Bronchial epithelial cell (primary cell): ENCODE measurements at regions not wholly inside any gene's neighbourhood (a gene's known extent, or its start where the extent isn't known, plus 50 kb on each side); places are given as distances from the start of the nearest gene placed in this dataset.
A peak's percentile ranks its signal among the peaks of the same experiment; 100 is the strongest.

Source experiments
- DNase-seq: peaks from one replicate; pipeline ENCODE4 v3.0.0-alpha.2; 2010; ENCODE audit warnings: low read depth
- FAIRE-seq: peaks from 2 replicates; lab custom pipeline; 2011; peaks lifted over from hg19 to GRCh38; lab: Jason Lieb, UNC
- H3K27me3 ChIP-seq: 2 replicates; pipeline ENCODE4 v1.5.1; 2011; ENCODE audit warnings: low read length; ENCODE audit not compliant: control insufficient read depth, insufficient read depth
- H3K36me3 ChIP-seq: 2 replicates; pipeline ENCODE4 v1.5.1; 2011; ENCODE audit warnings: low read length; ENCODE audit not compliant: control insufficient read depth, insufficient read depth
- H3K4me3 ChIP-seq: 2 replicates; pipeline ENCODE4 v1.5.1; 2011; ENCODE audit warnings: mild to moderate bottlenecking, low read depth, low read length, control low read depth
- TF ChIP-seq, protein P1 (sequence below): IDR thresholded peaks from 2 replicates; pipeline ENCODE4 v1.5.1; 2011; ENCODE audit warnings: mild to moderate bottlenecking, moderate library complexity, low read length, control low read depth, inconsistent platforms; ENCODE audit not compliant: insufficient read depth, severe bottlenecking

- H3K36me3 ChIP-seq = no peaks in the 10 kb centered on the region
- DNase-seq (no peak), FAIRE-seq (no peak)
- H3K4me3 ChIP-seq = no peak overlapping the region
- TF ChIP-seq, protein P1, sequence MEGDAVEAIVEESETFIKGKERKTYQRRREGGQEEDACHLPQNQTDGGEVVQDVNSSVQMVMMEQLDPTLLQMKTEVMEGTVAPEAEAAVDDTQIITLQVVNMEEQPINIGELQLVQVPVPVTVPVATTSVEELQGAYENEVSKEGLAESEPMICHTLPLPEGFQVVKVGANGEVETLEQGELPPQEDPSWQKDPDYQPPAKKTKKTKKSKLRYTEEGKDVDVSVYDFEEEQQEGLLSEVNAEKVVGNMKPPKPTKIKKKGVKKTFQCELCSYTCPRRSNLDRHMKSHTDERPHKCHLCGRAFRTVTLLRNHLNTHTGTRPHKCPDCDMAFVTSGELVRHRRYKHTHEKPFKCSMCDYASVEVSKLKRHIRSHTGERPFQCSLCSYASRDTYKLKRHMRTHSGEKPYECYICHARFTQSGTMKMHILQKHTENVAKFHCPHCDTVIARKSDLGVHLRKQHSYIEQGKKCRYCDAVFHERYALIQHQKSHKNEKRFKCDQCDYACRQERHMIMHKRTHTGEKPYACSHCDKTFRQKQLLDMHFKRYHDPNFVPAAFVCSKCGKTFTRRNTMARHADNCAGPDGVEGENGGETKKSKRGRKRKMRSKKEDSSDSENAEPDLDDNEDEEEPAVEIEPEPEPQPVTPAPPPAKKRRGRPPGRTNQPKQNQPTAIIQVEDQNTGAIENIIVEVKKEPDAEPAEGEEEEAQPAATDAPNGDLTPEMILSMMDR = no peak
- H3K27me3 ChIP-seq = no peaks in the 10 kb centered on the region
Observed at GRCh38 chr7:37504801-37505200, 56.1 kb upstream of the ELMO1 start.

DNA sequence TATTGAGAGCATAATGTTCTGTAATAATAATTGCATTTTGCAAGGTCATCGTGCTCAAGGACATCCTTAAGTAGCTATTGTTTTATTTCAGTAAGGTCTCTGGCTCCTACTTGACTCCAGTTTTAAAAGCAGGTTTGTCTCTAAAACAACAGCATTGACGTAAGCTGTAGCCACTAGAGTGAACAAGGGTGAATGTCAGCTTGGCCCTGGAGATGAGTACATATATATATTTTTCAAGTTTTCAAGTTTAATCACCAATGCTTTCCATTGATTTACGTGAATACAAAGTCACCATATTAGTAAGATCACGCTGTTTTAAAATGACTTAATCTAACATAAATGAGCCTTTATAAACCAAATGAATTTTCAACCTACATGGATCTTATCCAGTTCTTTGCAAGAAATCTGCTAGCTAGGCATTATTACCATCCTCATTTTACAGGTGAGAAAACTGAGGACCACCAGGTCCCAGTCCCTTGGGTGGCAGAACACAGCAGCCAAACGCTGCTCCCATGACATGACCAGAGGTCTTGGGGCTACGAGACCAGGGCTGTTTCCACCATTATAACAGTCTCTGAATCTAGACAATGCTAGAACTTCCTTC, 57.2 kb upstream of the ELMO1 start:
- Histone ChIP-seq H3K36me3 (no peaks in the 10 kb centered on the region), H3K27me3 (no peaks in the 10 kb centered on the region), H3K4me3 (no peak overlapping the region)
- TF ChIP-seq, protein P1 = no peak
- no peak for FAIRE-seq
- no peak for DNase-seq

- Histone ChIP-seq H3K36me3 (no peaks in the 10 kb centered on the region), H3K27me3 (no peaks in the 10 kb centered on the region), H3K4me3 (no peak overlapping the region)
- FAIRE-seq = no peak
- DNase-seq = no peak
- TF ChIP-seq, protein P1 = no peak
Observed at GRCh38 chr7:37508118-37508517, 59.5 kb upstream of the ELMO1 start.

- DNase-seq = peak; percentile 13
- TF ChIP-seq, protein P1 = peak; percentile 72
- Histone ChIP-seq H3K4me3 (no peak overlapping the region), H3K27me3 (no peaks in the 10 kb centered on the region), H3K36me3 (no peaks in the 10 kb centered on the region)
- FAIRE-seq = no peak
Observed at GRCh38 chr7:37510043-37510634, 61.5 kb upstream of the ELMO1 start.

DNA sequence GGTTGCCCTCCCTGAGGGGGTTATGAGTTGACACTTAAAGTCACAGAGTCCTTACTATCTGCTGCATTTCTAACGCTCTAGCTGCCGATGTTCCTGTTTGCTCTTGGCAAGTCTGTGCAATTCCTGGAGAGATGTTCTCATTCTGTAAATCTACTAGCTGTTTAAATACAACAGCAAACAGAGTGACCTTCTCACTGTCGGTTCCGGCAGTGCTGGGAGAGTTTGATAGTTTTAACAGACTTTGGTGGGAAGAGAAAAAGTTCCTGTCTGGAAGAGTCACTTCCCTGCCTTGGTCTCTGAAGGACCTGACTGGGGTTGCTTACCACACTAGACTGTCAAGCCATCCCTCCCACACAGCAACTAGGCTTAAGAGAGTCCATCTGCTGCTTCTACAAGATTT, 63.3 kb upstream of the ELMO1 start:
- no peak for DNase-seq
- Histone ChIP-seq H3K4me3 (no peak overlapping the region), H3K27me3 (no peaks in the 10 kb centered on the region), H3K36me3 (no peaks in the 10 kb centered on the region)
- FAIRE-seq = no peak
- TF ChIP-seq, protein P1 = no peak

DNA sequence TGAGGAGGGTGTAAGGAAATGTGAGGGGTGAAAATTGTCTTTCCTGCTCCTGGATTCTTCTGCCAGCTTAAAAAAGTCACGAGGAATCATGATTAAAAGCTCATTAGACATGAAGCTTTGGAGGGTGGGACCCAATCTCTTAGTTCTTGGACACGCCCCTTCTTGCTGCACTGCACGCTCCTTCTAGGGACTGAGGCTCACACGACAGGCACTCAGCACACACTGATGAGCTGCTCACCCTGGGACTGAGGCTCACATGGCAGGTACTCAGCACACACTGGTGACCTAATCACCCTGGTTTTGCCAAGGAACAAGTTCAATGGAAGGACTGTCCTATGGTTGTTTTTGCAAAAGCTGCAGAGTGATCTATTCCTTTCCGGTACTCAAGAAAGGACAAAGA, 65.8 kb upstream of the ELMO1 start:
- no peak for DNase-seq
- Histone ChIP-seq H3K4me3 (no peak overlapping the region), H3K27me3 (no peaks in the 10 kb centered on the region), H3K36me3 (no peaks in the 10 kb centered on the region)
- FAIRE-seq = peak; percentile 73
- TF ChIP-seq, protein P1 = no peak
